ENCODE measurements at regions not wholly inside any gene's neighbourhood (a gene's known extent, or its start where the extent isn't known, plus 50 kb on each side); places are given as distances from the start of the nearest gene placed in this dataset.
A peak's percentile ranks its signal among the peaks of the same experiment; 100 is the strongest.

DNA sequence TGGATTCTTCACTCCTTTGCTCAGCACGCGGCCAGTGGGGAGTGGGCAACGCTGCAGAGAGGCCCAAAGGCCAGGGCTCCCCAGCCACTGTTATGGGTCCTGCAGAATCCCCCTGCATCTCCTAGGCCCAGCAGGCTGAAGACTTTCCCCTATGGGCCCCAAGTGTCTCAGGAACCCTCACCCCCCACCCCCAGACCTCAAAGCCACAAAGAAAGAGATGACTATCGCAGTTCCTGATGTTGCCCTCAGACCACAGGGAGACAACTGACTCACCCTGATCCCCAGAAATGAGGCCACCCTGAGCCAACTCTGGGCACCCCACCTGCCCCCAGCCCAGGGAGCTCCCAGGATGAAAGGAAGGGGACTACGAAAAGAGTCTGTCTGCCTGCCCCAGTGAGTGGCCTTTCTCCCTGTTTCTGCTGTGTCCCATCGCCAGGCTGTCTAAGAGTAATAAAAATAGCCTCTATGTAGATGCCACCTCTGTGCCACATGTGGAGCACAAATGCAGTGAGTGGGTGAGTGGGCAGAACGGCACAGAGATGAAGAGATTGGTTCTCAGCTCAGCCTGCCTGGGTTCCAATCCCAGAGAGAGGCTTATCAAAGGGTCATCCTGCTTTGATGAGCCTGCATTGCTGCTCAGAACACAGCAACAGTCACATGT lies 283.0 kb downstream of the UACA start (continued):
- TF ChIP-seq, protein P1, sequence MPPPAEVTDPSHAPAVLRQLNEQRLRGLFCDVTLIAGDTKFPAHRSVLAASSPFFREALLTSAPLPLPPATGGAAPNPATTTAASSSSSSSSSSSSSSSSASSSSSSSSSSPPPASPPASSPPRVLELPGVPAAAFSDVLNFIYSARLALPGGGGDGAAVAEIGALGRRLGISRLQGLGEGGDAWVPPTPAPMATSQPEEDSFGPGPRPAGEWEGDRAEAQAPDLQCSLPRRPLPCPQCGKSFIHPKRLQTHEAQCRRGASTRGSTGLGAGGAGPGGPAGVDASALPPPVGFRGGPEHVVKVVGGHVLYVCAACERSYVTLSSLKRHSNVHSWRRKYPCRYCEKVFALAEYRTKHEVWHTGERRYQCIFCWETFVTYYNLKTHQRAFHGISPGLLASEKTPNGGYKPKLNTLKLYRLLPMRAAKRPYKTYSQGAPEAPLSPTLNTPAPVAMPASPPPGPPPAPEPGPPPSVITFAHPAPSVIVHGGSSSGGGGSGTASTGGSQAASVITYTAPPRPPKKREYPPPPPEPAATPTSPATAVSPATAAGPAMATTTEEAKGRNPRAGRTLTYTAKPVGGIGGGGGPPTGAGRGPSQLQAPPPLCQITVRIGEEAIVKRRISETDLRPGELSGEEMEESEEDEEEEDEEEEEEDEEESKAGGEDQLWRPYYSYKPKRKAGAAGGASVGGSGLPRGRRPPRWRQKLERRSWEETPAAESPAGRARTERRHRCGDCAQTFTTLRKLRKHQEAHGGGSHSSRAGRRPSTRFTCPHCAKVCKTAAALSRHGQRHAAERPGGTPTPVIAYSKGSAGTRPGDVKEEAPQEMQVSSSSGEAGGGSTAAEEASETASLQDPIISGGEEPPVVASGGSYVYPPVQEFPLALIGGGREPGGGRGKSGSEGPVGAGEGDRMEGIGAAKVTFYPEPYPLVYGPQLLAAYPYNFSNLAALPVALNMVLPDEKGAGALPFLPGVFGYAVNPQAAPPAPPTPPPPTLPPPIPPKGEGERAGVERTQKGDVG (CRISPR knock-in tag; IDR thresholded peaks at IDR 0.05): no peak
- TF ChIP-seq RAD21 (IDR thresholded peaks at IDR 0.05; ENCODE audit: insufficient read depth, low read depth, low read length) (no peak), FOXM1 (IDR thresholded peaks at IDR 0.05; ENCODE audit: low read depth, low read length) (peak; percentile 83), ATF7 (IDR thresholded peaks at IDR 0.05; ENCODE audit: low read depth) (peak; percentile 19; the same call in 1 of the 2 replicates), POU2F2 (IDR thresholded peaks at IDR 0.05; ENCODE audit: borderline replicate concordance, low read depth, low read length) (peak; percentile 84)

DNA sequence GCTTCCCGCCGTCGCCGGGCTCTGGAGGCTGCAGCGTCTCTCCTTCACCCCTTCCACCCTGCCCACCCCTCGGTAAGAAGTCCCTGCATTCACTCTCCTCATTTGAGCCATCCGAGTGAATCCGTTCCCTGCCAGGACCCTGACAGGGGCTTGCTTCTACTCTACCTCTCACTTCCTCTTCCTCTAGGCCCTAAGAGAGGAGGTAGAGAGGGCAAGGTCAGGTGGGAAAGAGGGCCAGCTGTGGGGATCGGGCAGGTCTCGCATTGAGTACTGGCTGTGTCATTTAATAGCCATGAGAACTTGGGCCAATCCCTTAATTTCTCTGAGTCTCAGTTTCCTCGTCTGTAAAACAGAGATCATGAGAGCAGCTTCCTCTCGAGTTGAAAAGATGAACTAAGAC lies 283.6 kb downstream of the UACA start:
- Histone ChIP-seq H3K27ac (ENCODE audit: control insufficient read depth, insufficient read depth) (peak overlapping the region; percentile 46; the same call in 1 of the 2 replicates), H3K4me2 (ENCODE audit: control insufficient read depth, insufficient read depth) (peak overlapping the region; percentile 71), H3K4me1 (ENCODE audit: control insufficient read depth, insufficient read depth, low read length) (peaks cover 42% of the 10 kb centered on the region), H3K4me3 (no peak overlapping the region), H4K20me1 (ENCODE audit: control insufficient read depth, insufficient read depth) (no peaks in the 10 kb centered on the region), H3K27me3 (replicated peaks in 1 of 2; ENCODE audit: control insufficient read depth in 2 of 2, insufficient read depth in 2 of 2, low read length in 1 of 2) (no peaks in the 10 kb centered on the region; a peak in 1 of 4 replicates), H3K9ac (ENCODE audit: control insufficient read depth, insufficient read depth, low read length) (no peak overlapping the region), H3K36me3 (ENCODE audit: control insufficient read depth in 2 of 2, insufficient read depth in 2 of 2, low read length in 1 of 2) (no peaks in the 10 kb centered on the region), H3K9me3 (replicated peaks; ENCODE audit: control insufficient read depth, insufficient read depth, low read length) (no peaks in the 10 kb centered on the region; the same call in 2 of the 3 replicates), H2AFZ (ENCODE audit: control insufficient read depth, low read depth, low read length) (no peak overlapping the region), H3K79me2 (ENCODE audit: control insufficient read depth, insufficient read depth, low read length) (no peaks in the 10 kb centered on the region)
- ATAC-seq (peak; percentile 76), DNase-seq (ENCODE audit: low read depth, low spot score) (no peak), FAIRE-seq (no peak)
- RAD21 ChIA-PET (ENCODE audit: unreplicated experiment): interaction anchor here (0.8 to 1.6 kb wide), 2 partner anchors 8 to 16 kb away, joined by 3 to 4 read pairs; no protein-coding TSS in a partner anchor
- POLR2A ChIA-PET: no interaction called here
- SMC1A ChIA-PET (ENCODE audit: uncharacterized antibody, unreplicated experiment): interaction anchor here (0.7 to 1.3 kb wide), 2 partner anchors 9 to 13 kb away, joined by 3 to 4 read pairs; no protein-coding TSS in a partner anchor
- CTCF ChIA-PET: interaction anchor here (1.1 to 6.0 kb wide), 3 partner anchors 13 to 1001 kb away, joined by 3 to 31 read pairs (median 3); no protein-coding TSS in a partner anchor
- intact Hi-C loops (cut with micrococcal nuclease; ENCODE audit: unreplicated experiment) (loop anchor here (10.0 kb wide), 1 partner anchor 725 kb away; no protein-coding TSS in a partner anchor), in situ Hi-C loops (cut with MboI) (no loop called here)
- 9% methylated on average over 8 of the region's 12 CpGs for WGBS (ENCODE audit: insufficient coverage, insufficient replicate concordance, low lambda C conversion rate, missing lambda C conversion rate)
- no peak for TF ChIP-seq ETV6 (conservative IDR thresholded peaks at IDR 0.05 in 1 of 2, IDR thresholded peaks at IDR 0.05 in 1 of 2; ENCODE audit: borderline replicate concordance in 1 of 2, low read depth in 1 of 2)
- TF ChIP-seq IRF4 (IDR thresholded peaks at IDR 0.05; ENCODE audit: low read depth, low read length): 0 out of 2 replicates have a peak, but pooled peaks have one; percentile 57
- TF ChIP-seq, protein P2, sequence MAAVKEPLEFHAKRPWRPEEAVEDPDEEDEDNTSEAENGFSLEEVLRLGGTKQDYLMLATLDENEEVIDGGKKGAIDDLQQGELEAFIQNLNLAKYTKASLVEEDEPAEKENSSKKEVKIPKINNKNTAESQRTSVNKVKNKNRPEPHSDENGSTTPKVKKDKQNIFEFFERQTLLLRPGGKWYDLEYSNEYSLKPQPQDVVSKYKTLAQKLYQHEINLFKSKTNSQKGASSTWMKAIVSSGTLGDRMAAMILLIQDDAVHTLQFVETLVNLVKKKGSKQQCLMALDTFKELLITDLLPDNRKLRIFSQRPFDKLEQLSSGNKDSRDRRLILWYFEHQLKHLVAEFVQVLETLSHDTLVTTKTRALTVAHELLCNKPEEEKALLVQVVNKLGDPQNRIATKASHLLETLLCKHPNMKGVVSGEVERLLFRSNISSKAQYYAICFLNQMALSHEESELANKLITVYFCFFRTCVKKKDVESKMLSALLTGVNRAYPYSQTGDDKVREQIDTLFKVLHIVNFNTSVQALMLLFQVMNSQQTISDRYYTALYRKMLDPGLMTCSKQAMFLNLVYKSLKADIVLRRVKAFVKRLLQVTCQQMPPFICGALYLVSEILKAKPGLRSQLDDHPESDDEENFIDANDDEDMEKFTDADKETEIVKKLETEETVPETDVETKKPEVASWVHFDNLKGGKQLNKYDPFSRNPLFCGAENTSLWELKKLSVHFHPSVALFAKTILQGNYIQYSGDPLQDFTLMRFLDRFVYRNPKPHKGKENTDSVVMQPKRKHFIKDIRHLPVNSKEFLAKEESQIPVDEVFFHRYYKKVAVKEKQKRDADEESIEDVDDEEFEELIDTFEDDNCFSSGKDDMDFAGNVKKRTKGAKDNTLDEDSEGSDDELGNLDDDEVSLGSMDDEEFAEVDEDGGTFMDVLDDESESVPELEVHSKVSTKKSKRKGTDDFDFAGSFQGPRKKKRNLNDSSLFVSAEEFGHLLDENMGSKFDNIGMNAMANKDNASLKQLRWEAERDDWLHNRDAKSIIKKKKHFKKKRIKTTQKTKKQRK (IDR thresholded peaks at IDR 0.05; ENCODE audit: low read depth, low read length): no peak
- no peak for TF ChIP-seq FOXK2 (IDR thresholded peaks at IDR 0.05)
- TF ChIP-seq TCF3 (IDR thresholded peaks at IDR 0.05; ENCODE audit: borderline replicate concordance, insufficient read depth, low read depth, low read length): peak; percentile 65; the same call in 1 of the 2 replicates
- TF ChIP-seq, protein P3, sequence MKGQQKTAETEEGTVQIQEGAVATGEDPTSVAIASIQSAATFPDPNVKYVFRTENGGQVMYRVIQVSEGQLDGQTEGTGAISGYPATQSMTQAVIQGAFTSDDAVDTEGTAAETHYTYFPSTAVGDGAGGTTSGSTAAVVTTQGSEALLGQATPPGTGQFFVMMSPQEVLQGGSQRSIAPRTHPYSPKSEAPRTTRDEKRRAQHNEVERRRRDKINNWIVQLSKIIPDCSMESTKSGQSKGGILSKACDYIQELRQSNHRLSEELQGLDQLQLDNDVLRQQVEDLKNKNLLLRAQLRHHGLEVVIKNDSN (IDR thresholded peaks at IDR 0.05; ENCODE audit: borderline replicate concordance, extremely low read length, insufficient read depth, low read depth, low read length): no peak
- peak; percentile 87 for TF ChIP-seq SPI1 (IDR thresholded peaks at IDR 0.05; ENCODE audit: borderline replicate concordance, insufficient read depth, low read depth, low read length)
- no TSS peak for BruUV-seq (replicated peaks)
